GM12875 (cell line): ENCODE measurements at regions not wholly inside any gene's neighbourhood (a gene's known extent, or its start where the extent isn't known, plus 50 kb on each side); places are given as distances from the start of the nearest gene placed in this dataset.
A peak's percentile ranks its signal among the peaks of the same experiment; 100 is the strongest.
"Not testable (repeated sequence)": the region's sequence is repeated elsewhere in the genome, so short reads cannot be mapped to it uniquely, and the experiment has no call there.

ENCODE experiments used
- H3K4me3 ChIP-seq: one replicate; pipeline ENCODE4 v1.5.1; 2011; ENCODE audit warnings: low read depth, low read length, control low read depth
- TF ChIP-seq, protein P1 (sequence below): IDR thresholded peaks from 2 replicates; pipeline ENCODE4 v1.5.1; 2011; ENCODE audit warnings: low read depth, mild to moderate bottlenecking, control low read depth, inconsistent platforms, low read length, moderate library complexity, borderline replicate concordance; ENCODE audit not compliant: insufficient read depth

DNA sequence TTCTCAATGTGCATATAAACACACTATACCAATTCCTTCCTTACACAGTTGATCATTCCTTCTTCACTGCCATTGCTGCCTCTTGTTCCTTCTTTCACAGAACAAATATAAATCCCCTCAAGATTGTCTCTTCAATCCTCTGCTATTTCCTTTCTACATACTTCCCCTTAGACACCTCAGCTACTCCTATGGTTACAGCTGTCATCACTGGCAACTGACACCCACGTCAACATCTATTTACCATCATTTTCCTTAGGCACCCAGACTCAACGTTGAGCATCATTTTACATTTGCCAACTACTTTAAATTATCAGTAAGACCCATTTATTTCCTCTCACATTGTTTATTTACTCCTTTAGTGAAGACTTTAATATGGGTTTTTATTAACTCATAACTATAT, 488.8 kb upstream of the FSHR start:
- H3K4me3 ChIP-seq = no peak overlapping the region
- TF ChIP-seq, protein P1, sequence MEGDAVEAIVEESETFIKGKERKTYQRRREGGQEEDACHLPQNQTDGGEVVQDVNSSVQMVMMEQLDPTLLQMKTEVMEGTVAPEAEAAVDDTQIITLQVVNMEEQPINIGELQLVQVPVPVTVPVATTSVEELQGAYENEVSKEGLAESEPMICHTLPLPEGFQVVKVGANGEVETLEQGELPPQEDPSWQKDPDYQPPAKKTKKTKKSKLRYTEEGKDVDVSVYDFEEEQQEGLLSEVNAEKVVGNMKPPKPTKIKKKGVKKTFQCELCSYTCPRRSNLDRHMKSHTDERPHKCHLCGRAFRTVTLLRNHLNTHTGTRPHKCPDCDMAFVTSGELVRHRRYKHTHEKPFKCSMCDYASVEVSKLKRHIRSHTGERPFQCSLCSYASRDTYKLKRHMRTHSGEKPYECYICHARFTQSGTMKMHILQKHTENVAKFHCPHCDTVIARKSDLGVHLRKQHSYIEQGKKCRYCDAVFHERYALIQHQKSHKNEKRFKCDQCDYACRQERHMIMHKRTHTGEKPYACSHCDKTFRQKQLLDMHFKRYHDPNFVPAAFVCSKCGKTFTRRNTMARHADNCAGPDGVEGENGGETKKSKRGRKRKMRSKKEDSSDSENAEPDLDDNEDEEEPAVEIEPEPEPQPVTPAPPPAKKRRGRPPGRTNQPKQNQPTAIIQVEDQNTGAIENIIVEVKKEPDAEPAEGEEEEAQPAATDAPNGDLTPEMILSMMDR = no peak

DNA sequence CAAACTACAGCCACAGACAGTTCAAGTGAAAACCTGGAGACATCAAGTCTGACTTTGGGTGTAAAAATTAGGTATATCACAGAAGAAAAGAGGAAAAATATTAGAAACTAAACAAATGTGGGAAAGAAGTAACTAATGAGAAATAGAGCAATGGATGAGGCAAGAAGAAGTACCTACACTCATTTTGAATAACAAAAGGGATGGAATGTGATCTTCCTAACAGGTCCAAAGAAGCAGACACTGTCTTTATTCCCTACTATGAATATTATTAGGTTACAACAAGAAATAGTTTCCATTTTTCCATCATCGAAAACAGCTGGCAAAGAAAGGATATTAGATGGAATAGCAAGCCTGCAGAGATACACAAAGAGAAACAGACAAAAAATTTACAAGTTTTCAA, 486.3 kb upstream of the FSHR start:
- H3K4me3 ChIP-seq = no peak overlapping the region
- TF ChIP-seq, protein P1 = no peak

DNA sequence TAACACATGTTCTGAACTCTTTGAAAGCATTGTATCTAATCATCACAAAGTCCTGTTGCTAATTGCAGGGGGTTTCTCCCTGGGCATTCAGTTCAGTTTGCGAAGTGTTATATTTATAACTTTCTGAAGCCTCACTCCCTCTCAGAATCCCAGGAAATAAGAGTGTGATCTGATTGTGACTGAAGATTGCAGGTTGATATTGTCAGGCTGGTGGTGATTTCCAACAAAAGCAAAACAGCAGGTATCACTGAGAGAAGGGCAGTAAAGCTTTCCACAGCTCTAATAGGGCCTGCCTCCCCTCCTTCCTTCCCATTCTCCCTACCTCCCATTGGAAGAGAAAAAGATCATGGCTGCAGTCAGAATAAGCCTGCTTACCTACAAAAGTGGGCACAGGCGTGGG, 466.7 kb upstream of the FSHR start:
- TF ChIP-seq, protein P1 = no peak
- no peak overlapping the region for H3K4me3 ChIP-seq

DNA sequence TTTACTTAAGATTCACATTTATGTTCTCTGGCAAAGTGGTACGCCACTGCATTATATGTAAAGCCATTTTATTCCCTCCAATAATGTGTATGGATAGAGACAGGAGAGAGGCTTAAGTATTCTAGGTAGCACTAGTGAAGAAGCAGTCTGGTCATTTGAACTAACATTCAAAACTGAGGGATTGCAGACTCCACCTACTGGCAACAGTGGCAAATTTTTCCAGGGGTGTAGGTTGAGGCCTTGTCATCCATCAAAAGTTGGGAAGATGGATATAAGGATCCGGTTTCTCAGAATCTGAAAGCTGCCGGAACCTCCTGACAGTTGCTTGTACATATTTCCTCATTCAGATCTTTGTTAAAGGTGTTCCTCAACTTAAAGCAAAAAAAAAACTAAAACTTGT, 465.5 kb upstream of the FSHR start:
- TF ChIP-seq, protein P1 = no peak
- H3K4me3 ChIP-seq = no peak overlapping the region

DNA sequence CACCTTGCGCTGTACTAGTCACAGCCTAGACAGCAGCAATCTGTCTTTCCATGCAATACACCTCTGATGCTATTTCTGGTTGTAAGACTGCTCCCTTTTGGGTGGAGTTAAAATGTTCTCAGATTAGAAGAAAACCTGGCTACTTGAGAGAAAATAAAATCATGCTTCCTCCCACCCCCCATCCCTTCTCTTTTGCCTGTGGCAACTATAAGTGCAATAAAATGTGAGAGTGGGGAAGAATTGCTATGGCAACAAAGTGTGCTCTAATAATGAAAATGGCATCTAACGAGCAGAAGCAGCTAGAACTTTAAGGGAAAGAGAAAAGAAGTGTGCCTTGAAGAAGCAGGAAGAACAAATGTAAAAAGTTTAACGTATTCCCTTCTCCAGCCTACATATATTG, 464.2 kb upstream of the FSHR start:
- TF ChIP-seq, protein P1 = no peak
- no peak overlapping the region for H3K4me3 ChIP-seq

DNA sequence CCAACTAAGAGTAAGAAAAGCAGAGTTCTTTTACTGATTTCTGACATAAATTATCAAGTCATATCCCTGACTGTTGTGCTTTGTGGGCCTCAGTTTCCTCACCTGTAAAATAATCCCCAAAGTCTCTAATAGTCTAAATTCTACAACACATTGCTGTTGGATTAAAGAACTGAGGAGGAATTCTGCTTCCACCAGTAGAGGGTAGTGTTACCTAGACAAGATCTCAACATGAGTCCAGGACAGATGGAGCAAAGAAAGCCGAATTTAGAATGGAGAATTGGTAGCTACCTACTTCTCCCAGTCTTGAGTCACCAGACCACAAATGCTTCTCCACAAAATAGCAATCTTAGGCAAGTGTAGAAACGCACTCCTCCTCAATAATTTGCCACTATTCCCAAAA, 462.5 kb upstream of the FSHR start:
- TF ChIP-seq, protein P1 = 0 out of 2 replicates have a peak, but pooled peaks have one; percentile 34
- no peak overlapping the region for H3K4me3 ChIP-seq

DNA sequence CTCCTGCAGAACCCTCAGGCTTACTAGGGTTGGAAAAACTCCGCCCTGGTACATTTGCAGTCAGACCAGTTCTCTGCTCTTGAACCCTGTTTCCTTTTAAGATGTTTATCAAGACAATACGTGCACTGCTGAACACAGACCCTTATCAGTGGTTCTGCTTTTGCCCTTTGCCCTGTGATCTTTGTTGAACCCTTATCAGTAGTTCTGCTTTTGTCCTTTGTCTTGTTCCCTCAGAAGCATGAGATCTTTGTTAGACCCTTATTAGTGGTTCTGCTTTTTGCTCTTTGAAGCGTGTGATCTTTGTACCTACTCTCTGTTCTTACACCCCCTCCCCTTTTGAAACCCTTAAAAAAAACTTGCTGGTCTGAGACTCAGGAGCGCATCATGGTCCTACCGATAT, 457.5 kb upstream of the FSHR start:
- not testable (repeated sequence) for H3K4me3 ChIP-seq

DNA sequence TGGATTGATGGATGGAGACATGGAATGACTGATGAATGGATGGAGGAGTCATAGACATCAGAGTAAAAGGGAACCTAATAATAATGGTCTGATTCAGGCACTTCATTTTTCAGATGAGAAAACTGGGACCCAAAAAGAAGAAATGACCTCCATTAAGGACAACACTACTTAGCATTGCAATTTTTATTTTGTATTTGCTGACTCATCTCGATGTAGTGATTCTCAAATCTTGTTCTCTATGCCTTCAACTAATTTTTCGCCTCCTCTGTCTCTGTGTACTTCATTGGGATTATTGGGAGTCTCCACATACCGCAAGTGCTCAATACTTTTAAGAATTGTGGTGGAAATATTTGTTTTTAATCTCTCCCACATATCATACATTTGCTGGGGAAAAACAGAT, 446.2 kb upstream of the FSHR start:
- no peak overlapping the region for H3K4me3 ChIP-seq
- TF ChIP-seq, protein P1 = no peak
